NCI-H2171 treated with DMSO at 0.1 percent for 48 hours (cell line): ENCODE measurements at regions not wholly inside any gene's neighbourhood (a gene's known extent, or its start where the extent isn't known, plus 50 kb on each side); places are given as distances from the start of the nearest gene placed in this dataset.

Experiments
- DNase-seq: peaks from one replicate; lab custom pipeline; 2025; lab: John Stamatoyannopoulos, UW

DNA sequence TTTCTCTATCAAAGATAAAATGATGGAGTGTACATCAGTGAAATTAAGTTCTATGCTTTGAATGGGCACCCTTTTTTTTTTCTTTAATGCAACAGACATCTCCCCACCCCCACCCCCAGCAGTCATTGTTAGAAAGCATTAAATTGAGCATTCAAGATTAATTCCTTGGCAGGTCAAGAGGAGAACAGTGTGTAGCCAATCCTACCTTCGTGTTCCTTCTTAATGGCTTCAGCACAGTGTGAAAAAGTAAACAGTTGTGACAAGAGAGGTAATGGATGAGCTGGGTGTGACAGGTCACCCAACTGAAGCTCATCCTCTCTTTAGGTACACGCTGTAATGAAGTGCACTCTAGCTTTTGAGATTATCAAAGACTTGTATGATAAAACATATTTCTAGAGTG, 198.5 kb upstream of the RARB start:
- DNase-seq = no peak

DNA sequence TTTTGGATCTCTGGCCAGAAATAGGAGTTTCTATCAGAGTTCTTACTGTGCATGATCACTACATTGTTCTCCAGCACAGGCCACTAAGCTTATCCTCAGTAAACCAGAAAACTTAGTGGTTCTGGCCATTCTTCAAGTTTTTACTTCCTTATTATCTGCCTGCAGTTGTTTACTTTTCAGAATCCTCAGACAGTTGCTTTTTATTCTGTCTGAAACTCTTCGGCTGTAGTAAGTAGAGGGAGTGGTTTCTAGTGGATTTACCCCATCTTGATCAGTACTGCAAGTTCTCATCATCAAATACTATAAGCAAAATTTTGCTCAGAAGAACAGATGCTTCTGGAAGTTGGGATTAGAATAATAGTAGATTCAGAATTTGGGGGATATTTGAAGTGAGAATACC, 193.0 kb upstream of the RARB start:
- DNase-seq = no peak

DNA sequence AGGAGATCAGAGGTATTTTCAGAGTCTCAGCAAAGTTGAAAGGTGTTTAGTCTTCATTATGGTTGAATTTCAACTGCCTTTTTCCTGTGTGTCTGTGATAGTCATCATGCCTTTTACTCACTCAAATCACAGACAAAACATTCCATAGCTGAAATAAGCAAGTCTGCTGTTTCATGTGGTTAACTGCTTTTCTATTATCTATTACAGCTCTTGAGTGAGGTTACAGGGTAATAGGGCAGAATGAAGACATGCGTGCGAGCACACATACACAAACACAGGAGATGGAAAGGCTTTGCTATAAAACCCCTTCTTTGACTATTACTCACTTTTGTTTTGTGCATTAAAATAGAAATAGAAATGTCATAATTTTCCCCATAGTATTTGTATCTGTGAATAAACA, 192.6 kb upstream of the RARB start:
- no peak for DNase-seq

DNA sequence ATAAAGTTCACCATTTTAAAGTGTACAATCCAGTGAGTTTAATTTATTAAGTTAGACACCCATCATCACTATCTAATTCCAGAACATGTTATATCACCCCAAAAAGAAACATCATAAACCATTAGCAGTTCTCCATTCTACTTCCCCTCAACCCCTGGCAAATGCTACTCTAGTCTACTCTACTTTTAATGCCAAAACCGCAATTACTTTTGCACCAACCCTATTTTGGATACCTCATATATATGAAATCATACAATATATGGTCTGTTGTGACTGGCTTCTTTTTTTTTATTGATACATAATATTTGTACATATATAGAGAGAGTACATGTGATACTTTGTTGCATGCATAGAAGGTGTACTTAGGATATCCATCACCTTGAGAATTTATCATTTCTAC, 190.5 kb upstream of the RARB start:
- no peak for DNase-seq

DNA sequence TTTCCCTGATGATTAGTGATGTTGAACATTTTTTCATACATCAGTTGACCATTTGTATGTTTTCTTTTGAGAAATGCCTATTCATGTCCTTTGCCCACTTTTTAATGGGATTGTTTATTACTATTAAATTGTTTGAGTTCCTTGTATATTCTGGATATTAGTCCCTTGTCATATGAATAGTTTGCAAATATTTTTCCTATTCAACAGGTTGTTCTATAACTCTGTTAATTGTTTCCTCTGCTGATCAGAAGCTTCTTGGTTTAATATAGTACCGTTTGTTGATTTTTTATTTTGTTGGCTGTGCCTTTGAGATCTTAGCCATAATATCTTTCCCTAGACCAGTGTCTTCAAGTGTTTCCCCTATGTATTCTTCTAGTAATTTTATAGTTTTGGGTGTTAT, 189.0 kb upstream of the RARB start:
- no peak for DNase-seq

DNA sequence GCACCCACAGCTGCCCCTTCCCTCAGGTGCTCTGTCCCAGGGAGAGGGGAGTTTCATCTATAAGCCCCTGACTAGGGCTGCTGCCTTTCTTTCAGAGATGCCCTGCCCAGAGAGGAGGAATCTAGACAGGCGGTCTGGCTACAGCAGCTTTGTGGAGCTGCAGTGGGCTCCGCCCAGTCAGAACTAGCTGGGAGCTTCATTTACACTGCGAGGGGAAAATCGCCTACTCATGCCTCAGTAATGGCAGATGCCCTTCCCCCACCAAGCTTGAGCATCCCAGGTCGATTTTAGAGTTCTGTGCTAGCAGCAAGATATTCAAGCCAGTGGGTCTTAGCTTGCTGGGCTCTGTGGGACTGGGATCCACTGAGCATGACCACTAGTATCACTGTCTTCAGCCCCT, 181.2 kb upstream of the RARB start:
- peak; percentile 0 for DNase-seq

DNA sequence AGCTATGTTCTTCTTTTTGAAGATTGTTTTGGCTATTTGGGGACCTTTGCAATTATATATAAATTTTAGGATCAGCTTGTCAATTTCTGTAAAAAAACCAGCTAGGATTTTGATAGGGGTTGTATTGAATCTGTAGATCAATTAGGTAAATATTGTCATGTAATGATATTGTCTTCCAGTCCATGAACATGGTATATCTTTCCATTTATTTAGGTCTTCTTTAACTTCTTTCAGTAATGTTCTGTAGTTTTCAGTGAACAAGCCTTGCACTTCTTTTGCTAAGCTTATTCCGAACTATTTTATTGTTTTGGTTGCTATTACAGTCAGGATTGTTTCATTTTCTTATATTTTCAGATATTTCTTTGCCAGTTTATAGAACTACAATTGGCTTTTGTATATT, 175.8 kb upstream of the RARB start:
- no peak for DNase-seq

DNA sequence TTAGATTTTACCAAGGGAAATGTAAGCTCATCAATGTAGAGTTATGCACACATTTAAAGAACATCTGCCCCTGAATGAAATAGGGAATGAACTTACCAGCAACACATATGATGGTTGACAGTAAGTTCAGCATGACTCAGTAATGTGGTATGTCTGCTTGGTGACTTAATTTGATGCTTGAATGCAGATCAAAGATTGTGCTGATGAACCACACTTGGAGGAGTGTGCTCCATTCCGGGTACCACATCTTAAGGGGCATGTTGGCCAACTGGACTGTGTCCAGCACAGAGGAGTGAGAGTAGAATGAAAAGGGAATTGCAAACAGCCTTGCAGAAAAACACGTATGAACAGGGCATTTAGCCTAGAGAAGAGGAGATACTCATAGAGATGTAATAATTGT, 171.0 kb upstream of the RARB start:
- DNase-seq = no peak

DNA sequence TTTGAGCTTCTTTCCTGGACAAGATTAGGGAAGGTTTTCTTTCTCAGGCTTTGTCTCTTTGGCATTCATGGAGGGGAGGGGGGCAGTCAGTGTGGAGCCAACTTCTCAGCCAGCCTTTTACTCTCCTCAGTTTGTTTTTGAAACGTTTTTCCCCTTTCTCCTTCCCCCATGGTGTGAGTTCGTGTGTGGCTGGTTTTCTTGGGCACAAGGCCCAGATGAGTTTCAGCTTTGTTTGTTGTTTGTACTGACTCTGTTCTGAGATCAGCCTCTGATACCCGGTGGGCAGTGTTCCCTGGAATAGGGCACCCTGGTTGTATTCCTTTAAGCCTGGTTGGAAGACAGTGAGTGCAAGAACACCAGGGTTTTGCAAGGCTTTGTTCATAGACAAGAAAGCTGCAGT, 168.2 kb upstream of the RARB start:
- no peak for DNase-seq

DNA sequence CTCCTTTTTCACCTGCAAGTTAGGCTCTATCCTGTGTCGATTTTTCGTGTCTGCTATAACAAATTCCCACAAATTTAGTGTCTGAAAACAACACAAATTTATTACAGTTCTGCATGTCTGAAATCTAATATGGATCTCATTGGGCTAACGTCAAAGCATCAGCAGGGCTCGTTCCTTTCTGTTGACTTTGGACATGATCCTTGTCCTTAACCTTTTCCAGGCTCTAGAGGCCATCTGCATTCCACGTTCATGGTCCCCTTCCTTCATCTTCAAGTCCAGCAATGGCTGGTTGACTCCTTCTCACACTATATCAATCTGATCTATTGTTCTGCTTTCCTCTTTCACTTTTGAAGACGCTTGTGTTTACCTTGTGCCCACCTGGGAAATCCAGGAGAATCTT, 165.7 kb upstream of the RARB start:
- DNase-seq = no peak

DNA sequence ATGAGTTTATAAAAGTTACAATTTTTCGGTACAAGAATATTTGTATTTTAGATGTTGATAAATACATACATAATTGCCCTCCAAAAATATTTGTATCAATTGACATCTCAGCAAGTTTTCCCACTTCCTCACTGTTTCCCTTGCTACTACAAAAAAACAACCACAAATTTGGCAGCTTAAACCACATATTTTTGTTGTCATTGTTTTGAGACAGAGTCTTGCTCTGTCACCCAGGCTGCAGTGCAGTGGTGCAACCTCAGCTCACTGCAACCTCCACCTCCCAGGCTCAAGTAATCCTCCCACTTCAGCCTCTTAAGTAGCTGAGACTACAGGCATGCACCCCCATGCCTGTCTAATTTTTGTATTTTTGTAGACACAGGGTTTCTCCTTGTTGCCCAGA, 162.8 kb upstream of the RARB start:
- no peak for DNase-seq

DNA sequence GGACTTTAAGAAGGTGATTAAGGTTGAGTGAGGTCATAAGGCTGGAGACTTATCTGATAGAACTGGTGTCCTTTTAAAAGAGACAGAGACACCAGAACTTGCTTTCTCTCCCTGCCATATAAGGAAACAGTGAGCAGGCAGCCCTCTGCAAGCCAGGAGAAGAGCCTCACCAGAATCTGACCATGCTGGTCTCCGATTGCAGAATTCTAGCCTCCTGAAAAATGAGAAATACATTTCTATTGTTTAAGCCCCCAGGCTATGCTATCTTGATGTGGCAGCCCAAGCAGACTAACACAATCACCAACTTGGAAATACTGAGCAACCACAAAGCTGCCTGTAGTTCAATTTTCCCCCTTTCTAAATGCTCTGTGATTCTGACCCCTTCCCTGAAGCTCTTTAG, 161.4 kb upstream of the RARB start:
- DNase-seq = no peak

DNA sequence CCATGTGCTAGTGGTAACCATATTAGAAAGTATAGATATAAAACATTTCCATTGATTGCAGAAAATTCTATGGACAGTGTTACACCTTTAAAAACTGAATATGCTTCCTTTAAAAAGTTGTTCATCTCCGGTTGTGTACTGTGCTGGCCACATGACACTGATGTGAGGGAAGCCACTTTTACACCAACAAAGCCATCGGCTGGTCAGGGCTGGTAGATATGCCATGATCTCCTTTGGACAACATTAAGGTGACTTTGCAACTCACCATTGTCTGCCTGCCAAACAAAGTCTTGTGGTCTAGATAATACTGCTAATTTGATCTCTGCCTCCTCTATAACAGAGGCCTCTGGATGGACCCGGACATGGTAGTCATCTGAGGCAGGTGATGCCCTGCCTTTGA, 156.0 kb upstream of the RARB start:
- DNase-seq = no peak

DNA sequence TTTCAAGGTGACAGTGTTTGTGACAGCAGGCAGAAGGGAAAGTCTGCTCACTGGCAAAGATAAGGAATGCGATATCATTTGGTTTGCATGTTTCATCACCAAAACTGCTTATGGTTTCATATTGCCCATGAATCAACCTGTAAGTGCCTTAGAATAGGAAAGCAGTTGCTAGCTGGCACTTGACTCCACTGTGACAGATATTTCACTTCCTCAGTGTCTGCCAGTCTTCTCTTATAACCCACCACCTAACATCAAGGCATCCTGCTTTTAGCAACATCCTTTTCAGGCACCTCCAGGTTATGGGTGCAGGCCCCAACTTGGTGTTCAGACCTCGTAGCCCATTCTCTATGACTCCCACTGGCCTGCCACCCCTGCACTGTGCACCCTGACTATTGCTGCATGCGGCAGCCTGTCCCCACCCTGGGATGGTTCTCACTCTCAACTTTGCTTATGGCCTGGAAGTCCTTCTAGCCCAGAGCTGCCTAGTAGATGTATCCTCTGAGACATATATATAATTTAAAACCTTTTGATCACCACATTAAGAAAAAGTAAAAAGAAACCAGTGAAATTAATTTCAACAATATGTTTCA, 154.4 kb upstream of the RARB start:
- DNase-seq = peak; percentile 5

DNA sequence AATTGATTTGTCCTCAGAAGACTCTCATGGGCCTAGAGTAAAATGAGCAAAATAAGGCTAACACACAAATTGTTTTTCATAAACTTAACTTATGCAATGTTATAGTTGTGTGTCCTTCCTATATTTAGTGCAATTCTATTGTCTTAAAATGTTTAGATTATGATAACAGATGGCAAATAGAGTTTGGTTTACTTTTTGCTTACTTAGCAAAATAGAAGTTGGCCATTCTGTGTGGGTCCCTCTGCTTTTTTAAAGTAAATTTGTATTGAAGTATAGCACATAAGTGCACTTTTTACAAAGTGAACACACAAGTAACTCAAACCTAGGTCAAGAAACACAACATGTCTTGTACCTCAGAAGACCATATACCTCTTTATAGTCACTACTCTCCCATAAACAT, 150.6 kb upstream of the RARB start:
- no peak for DNase-seq

DNA sequence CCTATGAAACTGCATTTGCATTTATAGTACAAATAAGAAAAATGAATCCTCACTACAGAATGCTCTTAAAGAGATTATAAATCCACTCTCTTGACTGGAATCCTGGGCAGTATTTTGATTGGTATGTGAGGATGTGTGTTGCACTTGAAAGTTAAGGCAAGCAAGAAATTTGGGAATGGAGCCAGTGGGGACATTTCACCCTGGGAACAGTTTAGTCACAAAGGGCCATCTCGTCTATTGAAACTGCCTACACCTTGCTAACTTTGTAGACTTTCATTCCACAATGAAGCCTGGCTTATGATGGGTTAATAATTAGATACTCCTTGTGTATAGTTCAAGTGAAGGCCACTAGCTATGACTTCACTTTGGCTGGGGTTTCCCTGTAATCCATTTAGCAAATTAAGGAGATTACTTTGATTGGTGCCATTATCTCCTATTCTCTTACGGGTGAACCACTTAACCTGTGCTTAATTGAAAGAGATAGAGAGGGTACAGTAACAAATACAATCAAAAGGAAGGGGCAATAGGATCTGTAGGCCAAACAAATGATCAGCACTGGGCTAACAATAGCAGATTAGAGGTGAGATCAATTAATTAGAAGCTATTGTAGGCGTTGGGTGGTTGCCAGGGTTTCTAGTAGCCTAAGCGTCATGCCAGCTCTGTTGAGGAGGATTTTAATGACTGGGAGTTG, 146.9 kb upstream of the RARB start:
- DNase-seq = no peak

DNA sequence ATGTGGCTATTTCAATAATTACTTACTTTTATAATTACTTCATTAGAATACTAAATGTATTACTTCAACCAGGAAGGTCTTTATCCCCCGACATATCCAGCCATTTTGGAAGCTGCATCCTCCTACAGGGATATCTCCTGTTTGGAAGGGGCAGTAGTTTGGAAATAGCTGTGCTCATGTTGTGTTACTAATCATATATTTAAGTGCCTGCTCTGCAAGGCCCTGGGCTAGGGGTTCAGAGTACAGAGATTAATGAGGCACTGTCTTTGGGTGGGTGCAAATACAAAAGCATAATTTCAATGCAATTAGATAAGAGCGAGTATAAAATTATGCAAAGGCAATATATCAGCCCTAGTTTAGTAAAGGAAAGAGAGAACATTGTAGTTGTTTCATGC, 146.3 kb upstream of the RARB start:
- no peak for DNase-seq

DNA sequence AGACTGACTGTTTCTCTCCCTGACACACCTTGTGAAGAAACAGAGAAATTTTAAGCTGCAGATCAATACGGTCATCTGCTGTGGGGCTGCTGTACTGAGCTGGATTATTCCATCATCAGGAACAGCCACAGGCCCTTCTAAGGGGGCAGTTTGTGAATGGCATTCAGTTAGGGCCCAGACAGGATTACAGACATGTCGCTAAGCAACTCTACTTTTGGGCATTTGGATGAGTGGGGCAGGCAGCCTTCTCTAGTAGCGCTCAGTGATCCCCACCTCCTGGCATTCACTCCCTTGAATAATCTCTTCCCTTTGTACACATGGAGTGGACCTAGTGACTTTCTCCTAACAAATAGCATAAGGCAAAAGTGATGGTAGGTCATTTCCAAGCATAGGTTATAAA, 144.4 kb upstream of the RARB start:
- no peak for DNase-seq

DNA sequence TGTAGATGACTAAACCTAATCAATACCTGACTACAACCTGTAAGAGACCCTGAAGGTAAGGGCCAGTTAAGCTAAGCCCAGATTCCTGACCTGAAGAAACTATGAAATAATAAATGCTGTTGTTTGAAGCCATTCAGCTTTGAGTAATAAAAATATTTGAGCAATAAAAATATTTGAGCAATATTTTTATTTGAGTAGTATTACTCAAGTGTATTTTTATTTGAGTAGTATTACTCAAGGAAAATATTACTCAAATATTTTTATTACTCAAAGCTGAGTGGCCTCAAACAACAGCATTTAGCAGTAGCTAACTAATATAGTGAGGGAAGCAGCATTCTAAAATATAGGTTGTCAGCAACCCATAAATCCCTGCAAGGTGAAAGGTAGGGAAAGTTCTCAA, 143.8 kb upstream of the RARB start:
- no peak for DNase-seq

DNA sequence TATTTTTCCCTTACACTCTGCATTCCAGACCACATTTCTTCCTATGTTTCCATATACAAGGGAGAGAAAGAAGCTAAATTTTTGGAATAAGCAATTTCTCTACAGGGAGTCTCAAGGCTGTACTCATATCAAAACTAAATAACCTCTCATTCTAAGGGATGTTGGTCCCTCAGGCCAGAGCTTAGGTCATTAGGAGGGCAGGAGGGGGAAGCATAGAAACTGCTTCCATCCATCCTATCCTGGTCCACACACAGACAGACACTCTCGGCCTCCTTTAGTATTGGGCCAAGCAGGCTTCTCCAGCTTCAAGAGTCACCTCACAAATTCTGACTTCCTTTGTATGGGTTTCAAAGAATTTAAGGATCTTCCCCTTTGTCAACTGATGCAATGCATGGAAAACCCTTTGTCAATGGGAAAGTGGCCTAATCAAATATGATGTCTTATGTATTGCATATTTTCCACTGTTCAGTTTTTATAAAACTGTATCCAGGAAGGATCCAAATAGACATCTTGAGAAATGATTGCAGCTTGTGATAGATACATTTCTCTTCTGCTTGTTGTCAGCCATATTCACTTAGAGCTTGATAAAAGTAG, 140.7 kb upstream of the RARB start:
- DNase-seq = no peak

DNA sequence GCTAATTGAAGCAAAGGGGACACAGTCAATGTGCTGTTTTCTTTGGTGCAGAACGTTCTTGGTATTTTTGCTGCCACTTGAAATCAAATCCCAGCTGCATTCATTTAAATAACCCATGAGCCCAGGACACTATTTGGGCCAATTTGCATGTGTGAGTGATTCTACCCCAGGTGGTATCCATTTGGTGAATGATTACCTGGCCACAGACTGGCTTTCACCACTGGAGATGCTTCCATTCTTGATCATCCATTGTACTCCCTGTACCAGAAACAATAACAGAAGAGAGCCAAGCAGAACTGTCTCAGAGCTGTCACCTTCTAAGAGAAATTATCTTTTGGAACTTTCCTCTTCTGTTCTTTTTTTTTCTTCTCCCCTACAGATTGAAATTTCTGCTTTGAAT, 139.7 kb upstream of the RARB start:
- no peak for DNase-seq

DNA sequence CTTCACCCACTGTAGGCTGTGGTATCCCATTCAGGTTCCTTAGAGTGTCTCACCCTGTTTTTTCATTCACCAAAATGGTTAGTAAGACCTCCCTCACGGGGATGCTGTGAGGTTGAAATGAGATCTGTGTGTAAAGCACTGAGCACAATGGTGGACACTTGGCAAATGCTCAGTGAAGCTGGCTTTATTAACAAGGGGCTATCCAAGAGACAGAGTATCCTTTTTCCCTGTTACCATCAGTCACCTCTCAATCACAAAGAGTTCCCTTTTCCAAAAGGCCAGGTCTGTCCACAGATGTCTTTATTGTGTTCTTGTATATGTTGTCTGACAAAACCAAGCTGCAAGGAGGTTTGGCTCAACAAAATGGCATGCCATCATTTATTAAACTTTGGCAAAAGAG, 138.9 kb upstream of the RARB start:
- no peak for DNase-seq

DNA sequence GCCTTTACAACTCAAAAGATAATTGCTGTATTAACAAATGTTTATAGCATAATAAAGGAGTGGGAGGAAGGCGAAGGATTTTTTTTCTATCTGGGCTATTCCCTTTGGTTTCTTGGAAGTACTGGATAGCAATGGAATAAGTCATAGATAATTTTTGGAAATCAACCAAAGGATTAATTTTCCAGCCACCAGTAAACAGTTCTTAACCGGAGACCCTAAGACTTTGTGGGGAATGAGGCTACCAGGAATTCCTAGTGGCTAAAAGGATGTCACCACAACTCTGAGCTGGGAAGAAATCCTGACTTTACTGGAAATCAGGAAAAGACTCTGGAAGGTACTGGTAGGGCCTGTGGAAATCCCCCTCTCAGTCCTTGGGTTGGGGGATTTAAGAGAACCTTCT, 138.4 kb upstream of the RARB start:
- no peak for DNase-seq

DNA sequence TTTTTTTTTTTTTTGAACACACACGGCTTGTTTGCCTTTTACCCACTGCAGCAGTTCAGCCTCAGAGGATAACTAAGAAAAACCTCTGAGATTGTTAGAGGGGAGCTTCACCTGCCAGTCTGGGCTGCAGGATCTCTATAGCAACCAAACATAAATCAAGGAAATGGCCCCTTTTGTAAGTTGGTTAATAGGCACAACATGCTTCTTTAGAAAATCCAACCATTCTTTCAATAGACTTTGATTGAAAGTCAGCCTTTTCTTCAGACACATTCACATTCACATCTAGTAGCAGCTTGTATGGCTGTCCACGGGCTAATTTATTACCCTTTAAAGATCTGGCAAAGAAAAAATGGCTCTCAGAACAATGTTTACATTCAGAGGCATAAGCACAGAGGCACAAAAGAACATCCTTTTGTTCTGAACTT, 136.6 kb upstream of the RARB start:
- no peak for DNase-seq
